ENCODE measurements at regions not wholly inside any gene's neighbourhood (a gene's known extent, or its start where the extent isn't known, plus 50 kb on each side); places are given as distances from the start of the nearest gene placed in this dataset.

DNA sequence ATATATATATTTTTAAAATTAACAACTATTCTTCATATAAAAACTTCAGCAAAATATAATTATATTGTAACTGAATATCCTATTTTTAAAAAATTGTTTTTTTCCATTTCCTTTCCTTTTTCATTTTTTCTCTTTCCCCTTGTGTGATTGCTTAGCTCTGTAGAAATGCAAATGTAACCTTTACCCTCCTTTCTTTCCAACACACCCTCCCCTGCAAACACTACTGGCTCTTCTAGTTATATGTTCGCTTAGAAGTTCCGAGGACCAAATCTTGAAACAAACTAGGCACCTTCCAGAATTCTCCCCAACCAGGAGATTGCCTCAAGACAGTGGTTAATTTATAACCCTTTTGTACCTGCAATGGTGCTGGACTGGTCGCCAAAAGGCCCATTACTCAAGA lies 1980.0 kb upstream of the CDH6 start:
- TF ChIP-seq TAF1 (IDR thresholded peaks at IDR 0.05; ENCODE audit: borderline replicate concordance, low read depth, low read length), result no peak
- TF ChIP-seq NFIC (IDR thresholded peaks at IDR 0.05; ENCODE audit: borderline replicate concordance), result no peak
- TF ChIP-seq, protein P1, sequence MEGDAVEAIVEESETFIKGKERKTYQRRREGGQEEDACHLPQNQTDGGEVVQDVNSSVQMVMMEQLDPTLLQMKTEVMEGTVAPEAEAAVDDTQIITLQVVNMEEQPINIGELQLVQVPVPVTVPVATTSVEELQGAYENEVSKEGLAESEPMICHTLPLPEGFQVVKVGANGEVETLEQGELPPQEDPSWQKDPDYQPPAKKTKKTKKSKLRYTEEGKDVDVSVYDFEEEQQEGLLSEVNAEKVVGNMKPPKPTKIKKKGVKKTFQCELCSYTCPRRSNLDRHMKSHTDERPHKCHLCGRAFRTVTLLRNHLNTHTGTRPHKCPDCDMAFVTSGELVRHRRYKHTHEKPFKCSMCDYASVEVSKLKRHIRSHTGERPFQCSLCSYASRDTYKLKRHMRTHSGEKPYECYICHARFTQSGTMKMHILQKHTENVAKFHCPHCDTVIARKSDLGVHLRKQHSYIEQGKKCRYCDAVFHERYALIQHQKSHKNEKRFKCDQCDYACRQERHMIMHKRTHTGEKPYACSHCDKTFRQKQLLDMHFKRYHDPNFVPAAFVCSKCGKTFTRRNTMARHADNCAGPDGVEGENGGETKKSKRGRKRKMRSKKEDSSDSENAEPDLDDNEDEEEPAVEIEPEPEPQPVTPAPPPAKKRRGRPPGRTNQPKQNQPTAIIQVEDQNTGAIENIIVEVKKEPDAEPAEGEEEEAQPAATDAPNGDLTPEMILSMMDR (IDR thresholded peaks at IDR 0.05), result no peak
- no peak for TF ChIP-seq GATA2 (CRISPR knock-in tag; IDR thresholded peaks at IDR 0.05)
- TF ChIP-seq REST (IDR thresholded peaks at IDR 0.05; ENCODE audit: low read depth, low read length), result no peak
- no peak for TF ChIP-seq GABPA (IDR thresholded peaks at IDR 0.05; ENCODE audit: low read depth)
- TF ChIP-seq NRF1 (IDR thresholded peaks at IDR 0.05; ENCODE audit: low read depth, low read length), result no peak
- no peak for TF ChIP-seq USF1 (IDR thresholded peaks at IDR 0.05; ENCODE audit: borderline replicate concordance, low read depth)
- TF ChIP-seq TEAD4 (IDR thresholded peaks at IDR 0.05; ENCODE audit: borderline replicate concordance, insufficient read depth), result no peak
- TF ChIP-seq RFX5 (IDR thresholded peaks at IDR 0.05; ENCODE audit: low read length), result no peak
- no peak for TF ChIP-seq EP300 (IDR thresholded peaks at IDR 0.05; ENCODE audit: borderline replicate concordance in 1 of 2, low read depth in 1 of 2, low read length in 1 of 2)
- TF ChIP-seq RAD21 (IDR thresholded peaks at IDR 0.05; ENCODE audit: low read length), result no peak

All from SK-N-SH (cell line).